Breast epithelium (tissue), 4 donors: ENCODE measurements at regions not wholly inside any gene's neighbourhood (a gene's known extent, or its start where the extent isn't known, plus 50 kb on each side); places are given as distances from the start of the nearest gene placed in this dataset.

Experiments
- DNase-seq, 2 donors: peaks; one replicate each; pipeline ENCODE4 v3.0.0-alpha.2; 2019; ENCODE audit warnings: low spot score in 2 of 2
- H3K27ac ChIP-seq, 2 donors: fragments of 200-600 bp; sonication (generic) in 1 of 2; one replicate each; pipeline ENCODE4 v1.5.1; 2016 to 2019; ENCODE audit warnings: mild to moderate bottlenecking in 1 of 2
- H3K27me3 ChIP-seq, 2 donors: fragments of 200-600 bp; sonication (generic) in 1 of 2; one replicate each; pipeline versions ENCODE4 v1.5.1 to v1.6.0; 2017 to 2019; ENCODE audit warnings: control low read depth in 1 of 2, mild to moderate bottlenecking in 1 of 2
- H3K36me3 ChIP-seq: fragments of 200-600 bp; one replicate; pipeline ENCODE4 v1.5.1; 2019
- H3K4me1 ChIP-seq, 2 donors: fragments of 200-600 bp; sonication (generic); one replicate each; pipeline ENCODE4 v1.5.1; 2016 to 2019; ENCODE audit warnings: control low read depth in 1 of 2
- H3K4me3 ChIP-seq, 3 donors: fragments of 200-600 bp; sonication (generic); 1 replicate in 2 of 3; 2 replicates in 1 of 3; pipeline ENCODE4 v1.5.1; 2016 to 2019; ENCODE audit warnings: mild to moderate bottlenecking in 3 of 3, moderate library complexity in 2 of 3
- H3K9me3 ChIP-seq, 2 donors: fragments of 200-600 bp; sonication (generic) in 1 of 2; one replicate each; pipeline ENCODE4 v1.5.1; 2016 to 2019; ENCODE audit warnings: control low read depth in 1 of 2
- POLR2A ChIP-seq: fragments of 450-650 bp; IDR thresholded peaks from one replicate; pipeline ENCODE4 v1.6.1; 2016; ENCODE audit warnings: antibody characterized with exemption, mild to moderate bottlenecking, moderate library complexity
- POLR2AphosphoS5 ChIP-seq, 3 donors: sonication (generic); formaldehyde crosslinking; IDR thresholded peaks; one replicate each; pipeline ENCODE4 v1.6.1; 2017; ENCODE audit warnings: antibody characterized with exemption in 3 of 3
- intact Hi-C: fragments of 100-400 bp; cut with DNase I; formaldehyde crosslinking; loops from one replicate; pipeline ENCODE4 v1.15.1; 2023; ENCODE audit warnings: low total_unique reads
- TF ChIP-seq, protein P1 (sequence below), 3 donors: fragments of 450-650 bp; IDR thresholded peaks; one replicate each; pipeline ENCODE4 v1.5.1; 2016 to 2017; ENCODE audit warnings: antibody characterized with exemption in 3 of 3, mild to moderate bottlenecking in 3 of 3, moderate library complexity in 3 of 3

DNA sequence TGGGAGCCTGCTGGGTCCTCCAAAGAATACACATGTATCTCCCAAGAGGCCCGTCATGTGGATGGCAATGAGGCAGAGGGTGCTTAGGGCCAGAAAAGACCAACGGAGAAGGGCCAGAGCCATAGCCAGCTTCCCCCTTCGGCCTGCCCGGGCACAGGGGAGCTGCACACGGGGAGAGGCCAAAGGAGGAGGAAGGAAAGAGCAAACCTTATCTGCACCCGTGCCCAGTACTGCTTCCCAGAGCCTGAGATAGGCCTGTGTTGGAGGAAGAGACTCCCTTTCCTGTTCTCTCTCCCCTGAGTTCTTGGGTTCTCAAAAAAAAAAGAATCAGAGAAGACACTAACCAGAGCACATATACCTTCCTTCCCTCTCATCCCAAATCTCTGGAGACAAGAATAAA, 250.3 kb downstream of the ANAPC1 start:
- intact Hi-C loops: no loop called here
- H3K9me3 ChIP-seq: peaks cover 0 to 22% of the 10 kb centered on the region in 2 donors
- no peaks in the 10 kb centered on the region for H3K27me3 ChIP-seq
- no peak for DNase-seq
- H3K4me3 ChIP-seq: no peak overlapping the region
- H3K36me3 ChIP-seq: no peaks in the 10 kb centered on the region
- no peak overlapping the region for H3K27ac ChIP-seq
- no peaks in the 10 kb centered on the region for H3K4me1 ChIP-seq
- TF ChIP-seq, protein P1, sequence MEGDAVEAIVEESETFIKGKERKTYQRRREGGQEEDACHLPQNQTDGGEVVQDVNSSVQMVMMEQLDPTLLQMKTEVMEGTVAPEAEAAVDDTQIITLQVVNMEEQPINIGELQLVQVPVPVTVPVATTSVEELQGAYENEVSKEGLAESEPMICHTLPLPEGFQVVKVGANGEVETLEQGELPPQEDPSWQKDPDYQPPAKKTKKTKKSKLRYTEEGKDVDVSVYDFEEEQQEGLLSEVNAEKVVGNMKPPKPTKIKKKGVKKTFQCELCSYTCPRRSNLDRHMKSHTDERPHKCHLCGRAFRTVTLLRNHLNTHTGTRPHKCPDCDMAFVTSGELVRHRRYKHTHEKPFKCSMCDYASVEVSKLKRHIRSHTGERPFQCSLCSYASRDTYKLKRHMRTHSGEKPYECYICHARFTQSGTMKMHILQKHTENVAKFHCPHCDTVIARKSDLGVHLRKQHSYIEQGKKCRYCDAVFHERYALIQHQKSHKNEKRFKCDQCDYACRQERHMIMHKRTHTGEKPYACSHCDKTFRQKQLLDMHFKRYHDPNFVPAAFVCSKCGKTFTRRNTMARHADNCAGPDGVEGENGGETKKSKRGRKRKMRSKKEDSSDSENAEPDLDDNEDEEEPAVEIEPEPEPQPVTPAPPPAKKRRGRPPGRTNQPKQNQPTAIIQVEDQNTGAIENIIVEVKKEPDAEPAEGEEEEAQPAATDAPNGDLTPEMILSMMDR (IDR thresholded peaks at IDR 0.05): no peak
- TF ChIP-seq POLR2AphosphoS5 (IDR thresholded peaks at IDR 0.05) (no peak), POLR2A (no peak)

- Histone ChIP-seq H3K27me3 (no peaks in the 10 kb centered on the region), H3K36me3 (no peaks in the 10 kb centered on the region), H3K4me3 (no peak overlapping the region), H3K9me3 (peaks cover 0 to 16% of the 10 kb centered on the region in 2 donors), H3K4me1 (no peaks in the 10 kb centered on the region), H3K27ac (no peak overlapping the region)
- DNase-seq: no peak
- intact Hi-C loops: no loop called here
- TF ChIP-seq POLR2AphosphoS5 (IDR thresholded peaks at IDR 0.05) (no peak), POLR2A (no peak)
- TF ChIP-seq, protein P1 (IDR thresholded peaks at IDR 0.05): no peak
These were observed 249.8 kb downstream of the ANAPC1 start for GRCh38 chr2:111634050-111634794.

DNA sequence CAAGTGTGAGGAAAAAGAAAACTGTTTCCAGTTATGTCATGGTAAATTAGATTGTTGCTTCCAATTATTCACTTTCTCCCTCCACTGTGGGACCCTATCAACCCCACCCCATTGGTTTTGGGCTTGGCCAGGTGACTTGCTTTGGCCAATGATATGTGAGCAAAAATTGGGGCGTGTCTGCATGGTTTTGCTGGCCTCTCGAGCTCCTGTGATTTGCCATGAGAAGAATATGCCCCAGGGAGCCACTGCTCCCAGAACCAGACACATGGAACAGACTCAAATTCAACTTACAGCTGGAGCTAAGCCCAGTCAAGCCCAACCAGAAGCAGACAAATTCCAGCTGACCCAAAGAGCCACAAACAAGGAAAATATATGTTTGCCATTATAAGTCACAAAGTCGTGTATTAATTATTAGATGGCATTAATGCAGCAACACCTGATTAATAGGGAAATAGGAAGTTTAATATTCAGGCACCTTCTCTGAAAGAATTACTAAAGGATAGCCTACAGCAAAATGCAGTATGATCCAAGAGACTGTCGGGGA, 248.9 kb downstream of the ANAPC1 start:
- DNase-seq: no peak
- no peak overlapping the region for H3K4me3 ChIP-seq
- H3K27me3 ChIP-seq: no peaks in the 10 kb centered on the region
- H3K4me1 ChIP-seq: no peaks in the 10 kb centered on the region
- no peak for TF ChIP-seq POLR2AphosphoS5 (IDR thresholded peaks at IDR 0.05)
- no peak for TF ChIP-seq POLR2A
- TF ChIP-seq, protein P1 (IDR thresholded peaks at IDR 0.05): no peak
- no peak overlapping the region for H3K27ac ChIP-seq
- H3K36me3 ChIP-seq: no peaks in the 10 kb centered on the region
- intact Hi-C loops: no loop called here
- H3K9me3 ChIP-seq: peaks cover 0 to 10% of the 10 kb centered on the region in 2 donors

DNA sequence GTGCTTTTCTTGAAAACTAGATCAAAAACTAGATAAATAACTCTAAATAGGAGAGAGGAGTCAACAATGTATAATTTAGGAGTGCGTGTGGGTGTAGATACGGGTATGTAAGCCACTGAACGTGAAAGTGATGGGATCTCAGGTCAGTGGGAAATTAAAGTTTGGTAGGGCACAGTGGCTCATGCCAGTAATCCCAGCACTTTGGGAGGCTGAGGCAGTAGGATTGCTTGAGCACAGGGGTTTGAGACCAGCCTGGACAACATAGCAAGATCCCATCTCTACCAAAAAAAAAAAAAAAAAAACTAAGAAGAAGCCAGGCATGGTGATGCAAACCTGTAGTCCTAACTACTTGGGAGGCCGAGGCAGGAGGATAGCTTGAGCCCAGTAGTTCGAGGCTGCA, 247.1 kb downstream of the ANAPC1 start:
- Histone ChIP-seq H3K27me3 (no peaks in the 10 kb centered on the region), H3K36me3 (no peaks in the 10 kb centered on the region), H3K9me3 (peaks cover 0 to 8% of the 10 kb centered on the region in 2 donors), H3K4me3 (no peak overlapping the region), H3K27ac (no peak overlapping the region), H3K4me1 (no peaks in the 10 kb centered on the region)
- TF ChIP-seq POLR2AphosphoS5 (IDR thresholded peaks at IDR 0.05) (no peak), POLR2A (no peak)
- TF ChIP-seq, protein P1 (IDR thresholded peaks at IDR 0.05): no peak
- intact Hi-C loops: no loop called here
- no peak for DNase-seq

DNA sequence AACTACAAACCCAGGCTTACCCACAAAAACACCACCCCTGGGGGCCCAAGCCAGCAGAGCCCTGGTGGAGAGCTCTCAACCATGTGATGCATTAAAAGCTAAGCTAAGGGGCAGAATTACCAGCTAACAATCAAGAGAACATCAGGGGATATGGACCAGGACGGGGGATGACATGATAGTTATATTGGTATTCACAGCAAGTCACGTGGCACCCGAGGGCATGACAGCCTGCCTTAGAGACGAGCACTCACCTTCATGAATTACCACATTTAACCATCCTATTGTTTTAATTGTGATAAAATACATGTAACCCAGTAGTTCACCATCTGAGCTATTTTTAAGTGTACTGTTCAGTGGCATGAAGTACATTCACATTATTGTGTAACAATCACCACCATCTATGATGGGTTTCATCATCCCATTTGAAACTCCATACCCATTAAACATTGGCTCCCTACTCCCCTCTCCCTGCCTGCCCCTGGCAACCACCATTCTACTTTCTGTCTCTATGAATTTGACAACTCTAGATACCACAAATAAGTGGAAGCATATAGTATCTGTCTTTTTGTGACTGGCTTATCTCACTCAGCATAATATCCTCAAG, 245.6 kb downstream of the ANAPC1 start:
- TF ChIP-seq POLR2AphosphoS5 (IDR thresholded peaks at IDR 0.05) (no peak), POLR2A (no peak)
- TF ChIP-seq, protein P1 (IDR thresholded peaks at IDR 0.05): no peak
- Histone ChIP-seq H3K4me1 (no peaks in the 10 kb centered on the region), H3K4me3 (no peak overlapping the region), H3K27ac (no peak overlapping the region), H3K27me3 (no peaks in the 10 kb centered on the region), H3K9me3 (peaks cover 0 to 8% of the 10 kb centered on the region in 2 donors), H3K36me3 (no peaks in the 10 kb centered on the region)
- no peak for DNase-seq
- intact Hi-C loops: no loop called here
